NCI-H1694 treated with DMSO at 0.1 percent for 48 hours (cell line): ENCODE measurements at regions not wholly inside any gene's neighbourhood (a gene's known extent, or its start where the extent isn't known, plus 50 kb on each side); places are given as distances from the start of the nearest gene placed in this dataset.
A peak's percentile ranks its signal among the peaks of the same experiment; 100 is the strongest.
"Not testable (repeated sequence)": the region's sequence is repeated elsewhere in the genome, so short reads cannot be mapped to it uniquely, and the experiment has no call there.

Experiments used
- DNase-seq: peaks from one replicate; lab custom pipeline; 2025; lab: John Stamatoyannopoulos, UW

DNA sequence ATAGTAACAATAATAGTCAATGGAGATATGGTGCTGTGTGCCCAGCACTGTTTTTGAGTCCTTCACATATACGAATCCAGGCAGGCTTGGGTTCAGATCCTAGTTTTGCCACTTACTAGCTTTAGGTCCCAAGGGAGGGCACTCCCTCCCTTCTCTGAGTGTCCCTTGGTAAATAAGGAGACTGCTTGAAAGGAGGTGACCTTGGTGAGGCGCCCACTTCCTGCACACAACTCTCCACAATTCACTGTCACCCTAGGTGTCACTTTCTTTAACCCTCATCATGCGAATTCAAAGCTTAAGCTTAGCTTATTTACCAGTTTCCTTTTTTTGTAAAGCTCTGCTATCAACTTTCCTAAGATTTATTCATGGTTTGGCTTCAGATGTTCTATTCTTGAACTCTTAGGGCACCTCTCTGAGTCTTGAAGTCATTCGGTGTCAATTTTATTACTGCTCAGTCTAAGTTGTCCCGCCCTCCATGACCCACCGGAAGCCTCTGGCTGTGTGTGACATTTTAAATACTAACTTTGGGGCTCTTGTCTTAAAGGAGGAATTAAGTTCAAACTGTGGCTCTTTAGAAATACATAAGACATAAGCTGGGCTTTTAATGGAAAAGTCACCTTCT is 170.7 kb upstream of the ZNF618 start:
- no peak for DNase-seq

DNA sequence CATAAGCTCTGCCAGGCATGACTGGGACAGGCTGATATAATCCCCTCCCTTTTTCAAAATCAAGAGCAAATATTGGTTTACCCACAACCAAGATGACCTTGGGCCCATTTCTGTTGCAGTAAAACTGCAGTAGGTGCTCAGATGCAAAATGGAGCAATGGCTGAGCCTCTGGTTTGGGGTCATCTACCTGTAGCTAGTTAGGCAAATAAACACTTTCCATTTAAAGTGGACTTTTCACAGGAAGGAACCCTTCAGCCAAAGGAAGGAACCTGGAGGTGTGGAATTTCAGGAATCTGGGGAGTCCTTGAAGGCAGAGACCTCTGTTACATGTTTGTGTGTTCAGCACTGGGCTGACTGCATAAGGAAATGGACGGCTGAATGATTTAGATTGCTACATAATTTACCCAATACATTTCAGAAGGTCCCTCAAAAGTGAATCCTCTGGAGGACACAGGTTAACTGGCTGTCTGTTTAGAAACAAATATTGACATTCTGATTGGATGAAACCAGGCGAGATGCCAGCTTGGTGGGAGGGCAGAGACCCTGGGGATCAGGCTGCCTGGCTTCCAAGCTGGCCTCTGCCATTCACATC is 170.1 kb upstream of the ZNF618 start:
- DNase-seq: no peak

DNA sequence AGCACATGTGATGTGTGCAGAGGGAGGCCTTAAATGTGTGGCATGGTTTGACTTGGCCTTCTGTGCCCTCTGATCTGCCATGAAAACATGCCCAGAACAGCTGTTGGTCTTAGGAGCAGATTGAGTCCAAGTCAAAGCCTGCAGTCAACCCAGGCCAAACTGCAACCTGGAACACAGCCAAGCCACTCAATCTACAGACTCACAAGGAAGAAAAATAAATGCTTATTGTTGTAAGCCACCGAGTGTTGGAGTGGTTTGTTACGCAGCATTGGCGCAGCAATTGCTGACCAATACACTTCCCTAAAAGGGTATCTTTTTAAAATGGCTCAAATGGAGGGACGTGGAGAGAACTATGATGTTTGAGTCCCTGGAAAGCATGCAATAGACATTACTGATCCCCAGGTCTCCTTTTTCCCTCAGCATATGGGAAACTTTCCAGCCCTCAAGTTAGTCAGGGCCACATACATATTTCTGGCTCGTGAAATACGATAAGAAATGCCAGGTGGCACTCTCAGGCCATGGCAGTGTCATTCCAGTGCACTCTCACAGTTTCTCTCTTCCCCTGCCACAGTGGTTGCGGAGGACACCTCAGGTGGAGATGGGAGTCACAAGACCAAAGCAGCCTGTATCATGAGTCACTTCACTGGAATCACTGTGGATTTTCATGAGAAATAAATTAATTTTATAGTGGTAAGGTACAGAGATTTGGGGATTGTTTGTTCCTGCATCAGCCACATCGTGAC is 168.0 kb upstream of the ZNF618 start:
- no peak for DNase-seq

DNA sequence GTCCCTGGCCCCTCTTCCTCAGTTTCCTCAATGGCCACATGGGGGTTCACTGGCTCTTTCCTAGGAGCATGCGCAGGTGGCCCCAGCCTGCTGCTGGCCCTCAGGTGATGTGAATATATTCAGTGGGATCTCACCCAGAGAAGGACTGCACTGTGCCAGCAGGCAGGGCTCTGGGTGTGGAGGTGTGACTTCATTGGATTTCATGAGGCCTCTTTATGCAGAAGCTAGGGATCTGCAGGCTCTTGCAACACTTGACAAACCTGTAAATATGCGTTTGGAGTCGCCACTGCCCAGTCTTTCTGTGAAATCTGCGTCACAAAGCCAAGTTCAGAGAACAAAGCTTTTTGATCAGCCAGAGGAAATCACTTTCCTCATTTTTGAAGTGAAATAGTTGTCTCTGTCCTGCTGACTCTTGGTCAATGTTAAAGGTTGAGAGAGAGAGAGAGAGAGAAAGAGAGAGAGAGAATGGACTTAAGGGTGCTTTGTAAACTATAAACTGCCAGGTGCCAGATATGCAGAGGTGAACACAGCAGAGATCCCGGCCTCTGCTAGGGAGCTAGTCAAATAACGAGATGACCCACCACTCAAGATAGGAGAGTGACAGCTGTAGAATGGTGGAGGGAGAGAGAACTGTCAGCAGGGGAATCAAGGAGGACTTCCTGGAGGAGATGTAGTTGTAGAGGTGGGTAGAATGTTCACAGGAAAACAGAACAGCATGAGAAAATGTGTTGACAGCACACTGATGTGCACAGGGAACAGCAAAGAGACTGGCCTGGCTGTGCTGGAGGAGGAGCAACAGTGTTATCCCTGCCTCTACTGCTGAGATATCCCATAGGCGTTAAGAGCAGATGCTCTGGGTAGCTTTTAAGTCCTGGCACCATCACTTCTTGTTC is 167.0 kb upstream of the ZNF618 start:
- no peak for DNase-seq

DNA sequence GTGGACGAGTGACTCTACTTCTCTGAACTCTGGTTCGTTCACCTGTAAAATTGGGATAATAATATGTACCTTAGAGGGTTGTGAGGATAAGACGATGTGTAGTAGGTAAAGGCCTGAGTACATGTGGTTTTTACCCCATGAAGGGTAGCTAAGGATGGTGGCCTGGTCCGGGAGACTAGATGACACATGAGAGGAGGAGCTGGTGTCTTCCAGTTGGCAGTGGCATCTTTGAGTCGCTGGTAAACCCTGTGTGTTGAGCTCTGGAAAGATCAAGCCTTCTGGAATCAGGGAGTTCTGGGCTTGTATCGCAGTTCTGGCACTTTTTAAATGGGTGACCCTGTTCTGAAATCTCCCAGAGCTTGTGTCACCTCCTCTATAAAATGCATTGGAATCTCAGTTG is 166.4 kb upstream of the ZNF618 start:
- DNase-seq: no peak

DNA sequence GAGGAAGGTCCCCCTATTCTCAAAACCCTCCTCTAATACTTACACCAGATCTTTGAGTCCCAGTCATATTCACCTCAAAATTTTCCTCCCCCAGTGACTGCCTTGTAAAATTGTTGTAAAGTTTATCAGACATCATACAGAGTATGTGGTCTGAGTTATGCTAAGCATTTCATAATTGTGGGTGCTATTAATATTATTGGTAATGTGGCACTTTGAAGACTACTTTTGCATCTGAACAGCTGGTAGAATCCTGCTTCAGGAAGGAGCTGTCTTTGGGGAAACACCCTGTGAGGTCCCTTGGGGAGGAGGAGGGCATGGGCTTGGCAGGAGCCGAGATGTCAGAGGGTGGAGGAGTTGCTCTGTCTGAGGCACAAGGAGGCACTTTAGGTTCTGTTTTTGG is 164.9 kb upstream of the ZNF618 start:
- DNase-seq: no peak

DNA sequence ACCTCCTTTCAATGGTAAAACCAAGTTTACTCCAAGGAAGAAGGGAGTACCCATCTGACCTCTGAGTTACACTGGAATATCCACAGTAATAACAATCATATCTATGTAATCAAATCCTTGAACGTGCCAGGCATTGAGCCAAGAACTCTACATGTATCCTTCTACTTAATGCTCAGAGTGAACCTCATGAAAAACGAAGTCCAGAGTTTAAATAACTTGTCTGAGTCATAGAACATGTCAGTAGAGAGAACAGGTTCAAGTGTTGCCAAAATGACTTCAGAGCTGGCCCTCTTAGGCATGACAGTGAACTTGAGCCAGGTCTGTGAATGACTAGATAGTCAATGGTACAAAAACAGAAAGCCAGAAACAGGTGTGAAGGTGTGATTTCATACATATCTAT is 164.1 kb upstream of the ZNF618 start:
- no peak for DNase-seq

DNA sequence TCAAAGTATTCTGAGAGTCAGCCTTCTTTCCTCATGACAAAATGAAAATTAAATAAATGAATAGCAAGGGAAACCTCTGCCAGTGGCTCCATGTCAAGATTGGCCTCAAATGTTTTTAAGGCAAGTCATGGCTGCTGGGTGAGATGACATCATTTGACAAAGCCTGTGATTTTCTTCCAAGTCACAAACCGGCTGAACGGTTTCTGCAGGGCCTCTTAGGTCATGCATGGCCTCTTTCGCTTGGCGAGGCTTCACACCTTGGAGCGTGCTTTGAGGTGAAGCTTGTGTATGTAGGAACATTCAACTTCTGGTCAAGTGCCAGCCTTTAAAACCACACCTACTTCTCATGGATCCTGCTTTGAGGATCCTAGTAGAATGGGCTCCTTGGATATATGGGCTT is 161.0 kb upstream of the ZNF618 start:
- DNase-seq: no peak

DNA sequence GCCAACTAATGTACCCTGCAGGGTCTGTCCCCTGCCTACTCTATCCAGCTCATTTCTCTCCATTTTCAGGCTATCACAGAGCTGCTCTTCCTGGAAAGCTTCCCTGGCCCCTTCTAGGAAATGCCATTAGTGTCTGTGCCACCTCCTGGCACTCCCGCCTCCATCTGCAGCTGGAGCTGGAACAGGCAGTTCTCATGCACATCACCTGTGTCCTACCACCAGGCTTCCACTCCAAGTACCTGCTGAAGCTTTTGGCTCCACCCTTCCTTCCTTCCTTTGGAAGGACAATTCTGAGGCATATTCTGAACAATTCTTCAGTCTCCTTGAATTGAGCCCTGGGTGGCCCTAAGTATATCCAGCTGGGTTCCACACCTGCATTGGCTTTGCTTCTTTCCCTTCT is 156.2 kb upstream of the ZNF618 start:
- no peak for DNase-seq

DNA sequence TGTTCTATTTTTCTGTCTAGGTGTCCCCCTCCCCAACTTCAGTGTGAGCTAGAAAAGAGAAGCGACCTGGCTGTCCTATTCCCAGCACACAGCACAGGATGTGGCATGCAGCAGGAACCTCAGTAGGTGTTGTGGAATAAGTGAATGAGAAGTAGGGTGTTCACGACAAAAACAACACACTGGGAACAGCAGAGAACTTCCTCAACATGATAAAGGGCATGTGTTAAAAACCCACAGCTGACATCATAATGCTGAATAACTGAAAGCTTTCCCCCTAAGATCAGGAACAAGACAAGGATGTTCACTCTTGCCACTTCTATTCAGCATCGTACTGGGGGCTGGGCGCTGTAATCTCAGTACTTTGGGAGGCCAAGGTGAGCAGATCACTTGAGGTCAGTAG is 155.6 kb upstream of the ZNF618 start:
- no peak for DNase-seq

DNA sequence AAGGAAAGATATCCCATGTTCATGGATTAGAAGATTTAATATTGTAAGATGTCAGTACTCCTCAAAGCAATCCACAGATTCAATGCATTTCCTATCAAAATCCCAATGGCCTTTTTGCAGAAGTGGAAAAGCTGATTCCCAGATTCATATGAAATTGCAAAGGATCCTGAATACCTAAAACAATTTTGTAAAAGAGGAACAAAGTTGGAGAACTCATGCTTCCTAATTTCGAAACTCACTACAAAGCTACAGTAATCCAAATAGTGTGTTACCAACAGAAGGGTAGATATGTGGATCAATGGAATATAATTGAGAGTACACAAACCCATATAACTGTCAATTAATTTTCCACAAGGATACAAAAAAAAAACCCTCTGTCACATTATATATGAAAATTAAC is 154.3 kb upstream of the ZNF618 start:
- no peak for DNase-seq

DNA sequence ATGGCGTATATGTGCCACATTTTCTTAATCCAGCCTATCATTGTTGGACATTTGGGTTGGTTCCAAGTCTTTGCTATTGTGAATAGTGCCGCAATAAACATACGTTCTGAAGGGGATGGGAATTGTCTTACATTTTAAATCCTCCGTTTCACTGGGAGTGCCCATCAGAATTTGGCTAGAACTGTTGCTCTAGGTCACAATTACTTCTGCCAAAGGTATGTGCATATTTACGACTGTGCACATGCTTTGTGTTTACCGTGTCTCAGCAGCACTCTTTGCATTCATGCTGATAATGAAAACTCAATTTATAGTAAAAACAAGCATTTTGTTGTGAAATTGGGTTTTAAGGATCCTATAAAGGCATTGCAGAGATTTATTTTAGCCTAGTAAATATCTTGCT is 151.9 kb upstream of the ZNF618 start:
- no peak for DNase-seq

DNA sequence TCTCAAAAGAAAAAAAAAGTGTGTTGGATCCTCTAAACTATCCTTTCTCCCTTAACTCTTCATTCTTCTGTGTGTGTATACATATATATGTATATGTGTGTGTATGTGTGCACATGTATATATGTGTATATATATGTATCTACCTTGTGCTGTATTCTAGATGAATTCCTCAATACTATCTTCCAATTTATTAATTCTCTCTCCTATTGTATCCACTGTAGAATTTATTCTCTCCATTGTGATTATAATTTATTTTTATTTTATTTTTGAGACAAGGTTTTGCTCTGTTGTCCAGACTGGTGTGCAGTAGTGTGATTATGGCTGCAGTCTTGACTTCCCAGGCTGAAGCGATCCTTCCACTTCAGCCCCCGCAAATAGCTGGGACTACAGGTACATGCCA is 147.1 kb upstream of the ZNF618 start:
- no peak for DNase-seq

DNA sequence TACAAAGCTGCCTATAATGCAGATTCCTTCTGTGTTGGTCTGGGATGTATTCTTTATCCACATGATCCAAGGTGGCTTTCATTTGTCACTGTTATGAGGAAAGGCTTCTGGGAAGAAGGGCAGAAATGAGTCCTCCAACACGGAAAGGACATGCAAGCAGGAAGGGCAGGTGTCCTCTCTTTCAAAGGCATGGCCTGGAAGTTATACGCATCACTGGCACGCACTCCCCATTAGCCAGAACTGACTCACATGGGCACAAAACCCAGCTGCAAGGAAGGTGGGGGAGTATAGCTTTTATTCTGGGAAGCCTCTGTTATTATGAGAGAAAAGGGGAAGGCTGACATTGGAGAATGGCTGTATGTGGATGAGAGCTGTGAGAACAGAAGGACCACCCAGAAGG is 141.3 kb upstream of the ZNF618 start:
- DNase-seq: no peak

DNA sequence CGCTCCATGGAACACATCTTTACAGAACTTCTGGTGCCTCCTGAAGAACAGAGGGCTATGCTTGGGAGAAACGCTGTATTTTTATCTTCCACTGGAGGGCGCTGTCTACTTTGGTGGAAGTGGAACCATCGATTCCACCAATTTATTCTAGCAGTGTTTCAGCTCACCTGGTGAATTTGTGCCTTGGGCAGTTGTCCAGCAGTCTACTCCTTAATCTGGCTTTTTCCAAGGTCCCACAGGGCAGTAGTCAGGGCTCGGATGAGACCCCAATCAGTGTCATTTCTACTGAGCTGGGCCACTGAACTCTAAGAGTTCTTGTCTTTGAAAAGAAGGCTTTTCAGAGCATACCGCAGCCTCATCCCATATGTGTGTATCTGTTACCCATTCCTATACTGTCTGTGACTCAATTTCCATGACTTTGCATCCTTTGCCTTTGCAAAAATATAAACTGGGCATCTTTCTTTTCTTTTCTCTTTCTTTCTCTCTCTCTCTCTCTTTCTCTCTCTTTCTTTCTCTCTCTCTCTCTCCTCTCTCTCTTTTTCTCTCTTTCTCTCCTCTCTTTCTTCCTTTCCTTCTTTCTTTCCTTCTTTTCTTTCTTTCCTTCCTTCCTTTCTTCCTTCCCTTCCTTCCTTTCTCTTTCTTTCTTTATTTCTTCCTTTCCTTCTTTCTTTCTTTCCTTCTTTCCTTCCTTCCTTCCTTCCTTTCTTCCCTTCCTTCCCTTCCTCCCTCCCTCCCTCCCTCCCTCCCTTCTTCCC is 138.4 kb upstream of the ZNF618 start:
- peak; percentile 47 for DNase-seq

DNA sequence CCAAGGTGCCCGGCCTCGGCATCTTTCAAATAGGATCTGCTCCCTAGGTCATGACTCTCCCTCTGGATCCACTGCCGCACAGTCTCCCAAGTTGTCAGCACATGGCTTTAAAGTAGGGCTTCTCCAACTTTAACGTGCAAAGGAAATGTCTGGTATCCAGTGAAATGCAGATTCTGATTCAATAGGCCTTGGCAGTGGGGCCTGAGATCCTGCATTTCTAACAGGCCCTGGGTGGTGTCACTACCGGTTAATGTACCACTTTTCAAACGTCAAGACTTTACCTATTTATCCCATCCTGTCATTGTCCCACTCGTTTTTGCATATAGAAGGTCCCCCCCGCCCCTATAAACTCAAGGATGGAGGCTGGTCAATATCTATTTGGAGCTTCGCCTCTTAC is 137.6 kb upstream of the ZNF618 start:
- DNase-seq: no peak

DNA sequence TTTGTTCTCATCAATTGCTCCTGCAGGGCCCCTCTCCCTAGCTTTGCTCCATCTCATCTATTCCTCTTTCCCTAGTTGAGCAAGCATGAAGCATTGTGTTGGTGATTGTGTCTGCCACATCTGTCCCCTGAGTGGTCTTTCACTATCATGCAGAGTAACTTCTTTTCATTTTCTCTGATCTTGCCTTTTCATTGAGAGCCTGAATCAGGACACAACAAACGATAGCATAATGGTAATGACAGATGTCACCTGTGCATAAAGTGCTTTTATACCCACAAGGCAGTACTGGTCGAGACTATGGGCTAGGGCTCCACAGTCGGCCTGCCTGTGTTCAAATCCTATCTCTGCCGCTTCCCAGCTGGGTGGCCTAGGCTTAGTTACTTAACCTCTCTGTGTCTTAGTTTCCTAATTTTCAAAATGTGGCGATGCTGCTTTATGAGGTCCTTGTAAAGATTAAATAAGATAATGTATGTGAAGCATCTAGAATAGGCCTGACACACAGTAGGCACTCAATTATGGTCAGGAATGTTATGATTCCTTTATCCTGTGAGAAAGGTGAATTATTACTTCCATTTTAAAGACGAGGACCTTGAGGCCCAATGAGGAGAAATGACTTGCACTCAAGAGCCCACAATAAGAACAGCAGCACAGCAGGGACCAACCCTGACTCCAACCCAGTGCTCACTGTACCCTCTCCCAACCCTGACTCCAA is 137.1 kb upstream of the ZNF618 start:
- no peak for DNase-seq

DNA sequence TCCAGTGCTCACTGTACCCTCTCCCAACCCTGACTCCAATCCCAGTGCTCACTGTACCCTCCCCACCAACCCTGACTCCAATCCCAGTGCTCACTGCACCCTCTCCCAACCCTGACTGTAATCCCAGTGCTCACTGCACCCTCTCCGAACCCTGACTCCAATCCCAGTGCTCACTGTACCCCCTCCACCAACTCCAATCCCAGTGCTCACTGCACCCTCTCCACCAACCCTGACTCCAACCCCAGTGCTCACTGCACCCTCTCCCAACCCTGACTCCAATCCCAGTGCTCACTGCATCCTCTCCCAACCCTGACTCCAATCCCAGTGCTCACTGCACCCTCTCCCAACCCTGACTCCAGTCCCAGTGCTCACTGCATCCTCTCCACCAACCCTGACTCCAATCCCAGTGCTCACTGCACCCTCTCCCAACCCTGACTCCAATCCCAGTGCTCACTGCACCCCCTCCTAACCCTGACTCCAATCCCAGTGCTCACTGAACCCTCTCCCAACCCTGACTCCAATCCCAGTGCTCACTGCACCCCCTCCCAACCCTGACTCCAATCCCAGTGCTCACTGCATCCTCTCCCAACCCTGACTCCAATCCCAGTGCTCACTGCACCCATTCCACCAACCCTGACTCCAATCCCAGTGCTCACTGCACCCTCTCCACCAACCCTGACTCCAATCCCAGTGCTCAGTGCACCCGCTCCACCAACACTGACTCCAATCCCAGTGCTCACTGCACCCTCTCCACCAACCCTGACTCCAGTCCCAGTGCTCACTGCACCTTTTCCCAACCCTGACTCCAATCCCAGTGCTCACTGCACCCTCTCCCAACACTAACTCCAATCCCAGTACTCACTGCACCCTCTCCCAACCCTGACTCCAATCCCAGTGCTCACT is 136.3 kb upstream of the ZNF618 start:
- DNase-seq: not testable (repeated sequence)

DNA sequence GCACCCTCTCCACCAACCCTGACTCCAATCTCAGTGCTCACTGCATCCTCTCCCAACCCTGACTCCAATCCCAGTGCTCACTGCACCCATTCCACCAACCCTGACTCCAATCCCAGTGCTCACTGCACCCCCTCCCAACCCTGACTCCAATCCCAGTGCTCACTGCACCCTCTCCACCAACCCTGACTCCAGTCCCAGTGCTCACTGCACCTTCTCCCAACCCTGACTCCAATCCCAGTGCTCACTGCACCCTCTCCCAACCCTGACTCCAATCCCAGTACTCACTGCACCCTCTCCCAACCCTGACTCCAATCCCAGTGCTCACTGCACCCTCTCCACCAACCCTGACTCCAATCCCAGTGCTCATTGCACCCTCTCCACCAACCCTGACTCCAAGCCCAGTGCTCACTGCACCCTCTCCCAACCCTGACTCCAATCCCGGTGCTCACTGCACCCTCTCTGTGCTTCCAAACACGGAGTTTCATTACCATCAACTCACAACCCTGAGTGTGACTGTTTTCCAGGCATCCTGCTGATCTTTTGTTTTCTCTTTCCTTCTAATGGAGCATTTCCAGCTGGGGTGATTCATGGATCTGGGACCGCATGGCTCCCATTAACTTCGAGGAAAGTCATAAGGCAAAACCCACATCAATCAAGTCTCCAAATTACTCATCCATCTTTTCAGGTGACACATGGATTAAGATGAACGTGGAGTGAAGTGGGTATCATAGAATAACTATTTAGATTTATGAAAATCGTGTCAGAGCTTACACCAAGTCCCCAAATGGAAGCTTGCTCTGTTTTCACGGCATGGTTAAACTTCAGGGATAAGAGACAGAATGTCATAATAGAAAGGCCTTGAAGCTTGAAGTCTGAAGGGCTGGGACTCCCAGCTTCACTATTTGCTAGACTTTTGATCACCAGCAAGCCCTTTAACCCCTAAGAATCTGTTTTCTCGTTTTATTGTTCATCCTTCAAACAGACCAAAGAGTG is 135.3 kb upstream of the ZNF618 start:
- not testable (repeated sequence) for DNase-seq
